ENCODE measurements at regions not wholly inside any gene's neighbourhood (a gene's known extent, or its start where the extent isn't known, plus 50 kb on each side); places are given as distances from the start of the nearest gene placed in this dataset.

- TF ChIP-seq POLR2A (IDR thresholded peaks at IDR 0.05): no peak
- TF ChIP-seq CTCF (IDR thresholded peaks at IDR 0.05): no peak
Measured at GRCh38 chr3:6079011-6079410, 781.9 kb upstream of the GRM7 start.

Measured in testis (tissue), 2 donors.